ENCODE measurements at regions not wholly inside any gene's neighbourhood (a gene's known extent, or its start where the extent isn't known, plus 50 kb on each side); places are given as distances from the start of the nearest gene placed in this dataset.

- H3K4me3 ChIP-seq (ENCODE audit: low read length) = no peak overlapping the region
These were observed 188.4 kb upstream of the GYPC start for GRCh38 chr2:126467367-126468054.

GRCh38 chr2:126475031-126475430, 180.9 kb upstream of the GYPC start:
- Histone ChIP-seq H3K27me3 (ENCODE audit: insufficient read depth, low read length) (no peaks in the 10 kb centered on the region), H2AFZ (ENCODE audit: low read depth, low read length) (no peak overlapping the region), H3K4me3 (ENCODE audit: low read length) (no peak overlapping the region), H3K36me3 (ENCODE audit: insufficient read depth, low read length) (no peaks in the 10 kb centered on the region), H3K9me3 (ENCODE audit: low read length) (no peaks in the 10 kb centered on the region), H3K4me1 (ENCODE audit: insufficient read depth, low read length) (no peaks in the 10 kb centered on the region)

More at GRCh38 chr2:126467367-126468054, 188.4 kb upstream of the GYPC start:
- Histone ChIP-seq H3K27me3 (ENCODE audit: insufficient read depth, low read length) (no peaks in the 10 kb centered on the region), H3K36me3 (ENCODE audit: insufficient read depth, low read length) (no peaks in the 10 kb centered on the region), H2AFZ (ENCODE audit: low read depth, low read length) (no peak overlapping the region), H3K9me3 (ENCODE audit: low read length) (no peaks in the 10 kb centered on the region), H3K4me1 (ENCODE audit: insufficient read depth, low read length) (no peaks in the 10 kb centered on the region)

- Histone ChIP-seq H3K4me3 (ENCODE audit: low read length) (no peak overlapping the region), H3K27me3 (ENCODE audit: insufficient read depth, low read length) (no peaks in the 10 kb centered on the region), H3K4me1 (ENCODE audit: insufficient read depth, low read length) (no peaks in the 10 kb centered on the region), H3K9me3 (ENCODE audit: low read length) (no peaks in the 10 kb centered on the region), H2AFZ (ENCODE audit: low read depth, low read length) (no peak overlapping the region), H3K36me3 (ENCODE audit: insufficient read depth, low read length) (no peaks in the 10 kb centered on the region)
These were observed 179.3 kb upstream of the GYPC start for GRCh38 chr2:126476691-126477090.

GRCh38 chr2:126480033-126480432, 175.9 kb upstream of the GYPC start:
- Histone ChIP-seq H3K4me1 (ENCODE audit: insufficient read depth, low read length) (no peaks in the 10 kb centered on the region), H3K27me3 (ENCODE audit: insufficient read depth, low read length) (no peaks in the 10 kb centered on the region), H3K4me3 (ENCODE audit: low read length) (no peak overlapping the region), H2AFZ (ENCODE audit: low read depth, low read length) (no peak overlapping the region), H3K9me3 (ENCODE audit: low read length) (no peaks in the 10 kb centered on the region), H3K36me3 (ENCODE audit: insufficient read depth, low read length) (no peaks in the 10 kb centered on the region)

GRCh38 chr2:126482582-126483464, 173.1 kb upstream of the GYPC start:
- H2AFZ ChIP-seq (ENCODE audit: low read depth, low read length) = no peak overlapping the region
- H3K9me3 ChIP-seq (ENCODE audit: low read length) = no peaks in the 10 kb centered on the region
- H3K4me1 ChIP-seq (ENCODE audit: insufficient read depth, low read length) = no peaks in the 10 kb centered on the region
- H3K27me3 ChIP-seq (ENCODE audit: insufficient read depth, low read length) = no peaks in the 10 kb centered on the region
- no peaks in the 10 kb centered on the region for H3K36me3 ChIP-seq (ENCODE audit: insufficient read depth, low read length)
- H3K4me3 ChIP-seq (ENCODE audit: low read length) = no peak overlapping the region

- Histone ChIP-seq H3K27me3 (ENCODE audit: insufficient read depth, low read length) (no peaks in the 10 kb centered on the region), H3K9me3 (ENCODE audit: low read length) (no peaks in the 10 kb centered on the region), H2AFZ (ENCODE audit: low read depth, low read length) (no peak overlapping the region), H3K4me1 (ENCODE audit: insufficient read depth, low read length) (no peaks in the 10 kb centered on the region), H3K36me3 (ENCODE audit: insufficient read depth, low read length) (no peaks in the 10 kb centered on the region), H3K4me3 (ENCODE audit: low read length) (no peak overlapping the region)
These were observed 161.4 kb upstream of the GYPC start for GRCh38 chr2:126494593-126494992.

- Histone ChIP-seq H3K27me3 (ENCODE audit: insufficient read depth, low read length) (no peaks in the 10 kb centered on the region), H3K4me1 (ENCODE audit: insufficient read depth, low read length) (no peaks in the 10 kb centered on the region), H3K36me3 (ENCODE audit: insufficient read depth, low read length) (no peaks in the 10 kb centered on the region), H3K9me3 (ENCODE audit: low read length) (no peaks in the 10 kb centered on the region), H2AFZ (ENCODE audit: low read depth, low read length) (no peak overlapping the region), H3K4me3 (ENCODE audit: low read length) (no peak overlapping the region)
These were observed 160.8 kb upstream of the GYPC start for GRCh38 chr2:126495189-126495588.

- Histone ChIP-seq H3K27me3 (ENCODE audit: insufficient read depth, low read length) (no peaks in the 10 kb centered on the region), H3K4me3 (ENCODE audit: low read length) (no peak overlapping the region), H3K4me1 (ENCODE audit: insufficient read depth, low read length) (no peaks in the 10 kb centered on the region), H2AFZ (ENCODE audit: low read depth, low read length) (no peak overlapping the region), H3K9me3 (ENCODE audit: low read length) (no peaks in the 10 kb centered on the region), H3K36me3 (ENCODE audit: insufficient read depth, low read length) (no peaks in the 10 kb centered on the region)
These were observed 159.5 kb upstream of the GYPC start for GRCh38 chr2:126496493-126496892.

GRCh38 chr2:126503476-126503875, 152.5 kb upstream of the GYPC start:
- no peaks in the 10 kb centered on the region for H3K27me3 ChIP-seq (ENCODE audit: insufficient read depth, low read length)
- no peak overlapping the region for H3K4me3 ChIP-seq (ENCODE audit: low read length)
- H3K9me3 ChIP-seq (ENCODE audit: low read length) = no peaks in the 10 kb centered on the region
- no peak overlapping the region for H2AFZ ChIP-seq (ENCODE audit: low read depth, low read length)
- H3K4me1 ChIP-seq (ENCODE audit: insufficient read depth, low read length) = peaks cover 8% of the 10 kb centered on the region
- H3K36me3 ChIP-seq (ENCODE audit: insufficient read depth, low read length) = no peaks in the 10 kb centered on the region

GRCh38 chr2:126504949-126505348, 151.0 kb upstream of the GYPC start:
- Histone ChIP-seq H3K9me3 (ENCODE audit: low read length) (no peaks in the 10 kb centered on the region), H3K36me3 (ENCODE audit: insufficient read depth, low read length) (no peaks in the 10 kb centered on the region), H3K4me3 (ENCODE audit: low read length) (no peak overlapping the region), H3K4me1 (ENCODE audit: insufficient read depth, low read length) (peaks cover 8% of the 10 kb centered on the region), H3K27me3 (ENCODE audit: insufficient read depth, low read length) (no peaks in the 10 kb centered on the region), H2AFZ (ENCODE audit: low read depth, low read length) (no peak overlapping the region)

GRCh38 chr2:126506786-126507185, 149.2 kb upstream of the GYPC start:
- Histone ChIP-seq H3K36me3 (ENCODE audit: insufficient read depth, low read length) (no peaks in the 10 kb centered on the region), H3K27me3 (ENCODE audit: insufficient read depth, low read length) (no peaks in the 10 kb centered on the region), H3K4me3 (ENCODE audit: low read length) (no peak overlapping the region), H3K4me1 (ENCODE audit: insufficient read depth, low read length) (peaks cover 8% of the 10 kb centered on the region), H3K9me3 (ENCODE audit: low read length) (no peaks in the 10 kb centered on the region), H2AFZ (ENCODE audit: low read depth, low read length) (no peak overlapping the region)

GRCh38 chr2:126507425-126507911, 148.5 kb upstream of the GYPC start:
- Histone ChIP-seq H3K4me3 (ENCODE audit: low read length) (no peak overlapping the region), H3K36me3 (ENCODE audit: insufficient read depth, low read length) (no peaks in the 10 kb centered on the region), H3K4me1 (ENCODE audit: insufficient read depth, low read length) (peaks cover 8% of the 10 kb centered on the region), H2AFZ (ENCODE audit: low read depth, low read length) (peak overlapping the region; percentile 23), H3K9me3 (ENCODE audit: low read length) (no peaks in the 10 kb centered on the region), H3K27me3 (ENCODE audit: insufficient read depth, low read length) (no peaks in the 10 kb centered on the region)

GRCh38 chr2:126510356-126510755, 145.6 kb upstream of the GYPC start:
- H3K36me3 ChIP-seq (ENCODE audit: insufficient read depth, low read length) = no peaks in the 10 kb centered on the region
- no peaks in the 10 kb centered on the region for H3K27me3 ChIP-seq (ENCODE audit: insufficient read depth, low read length)
- H3K4me1 ChIP-seq (ENCODE audit: insufficient read depth, low read length) = peaks cover 8% of the 10 kb centered on the region
- no peak overlapping the region for H2AFZ ChIP-seq (ENCODE audit: low read depth, low read length)
- no peaks in the 10 kb centered on the region for H3K9me3 ChIP-seq (ENCODE audit: low read length)
- H3K4me3 ChIP-seq (ENCODE audit: low read length) = no peak overlapping the region

All from neuron (in vitro differentiated cells).